OCI-LY3 (cell line): ENCODE measurements at regions not wholly inside any gene's neighbourhood (a gene's known extent, or its start where the extent isn't known, plus 50 kb on each side); places are given as distances from the start of the nearest gene placed in this dataset.

Source experiments
- H2AFZ ChIP-seq: fragments of 200-600, 300-600 bp; shearing (Covaris generic); 2 replicates; pipeline ENCODE4 v1.6.0; 2014; ENCODE audit warnings: antibody characterized with exemption, low read depth, low read length
- H3K27ac ChIP-seq: fragments of 200-600, 300-600 bp; sonication (generic); 2 replicates; pipeline ENCODE4 v1.5.1; 2014; ENCODE audit warnings: mild to moderate bottlenecking, low read length, moderate library complexity, mixed read lengths
- H3K27me3 ChIP-seq: fragments of 200-600, 300-600 bp; sonication (generic); 2 replicates; pipeline ENCODE4 v1.6.1; 2014; ENCODE audit warnings: low read depth, low read length, mixed read lengths
- H3K36me3 ChIP-seq: fragments of 200-600, 300-600 bp; sonication (generic); replicated peaks from 2 replicates; pipeline ENCODE3; 2014; ENCODE audit warnings: low read depth, low read length, mixed read lengths
- H3K4me1 ChIP-seq: fragments of 300-600, 200-600 bp; sonication (generic); 2 replicates; pipeline ENCODE4 v1.6.1; 2014; ENCODE audit warnings: low read length, mixed read lengths
- H3K4me2 ChIP-seq: fragments of 200-600, 300-600 bp; sonication (generic); 2 replicates; pipeline ENCODE4 v1.6.1; 2014; ENCODE audit warnings: low read length, mixed read lengths
- H3K4me3 ChIP-seq: fragments of 300-600, 200-600 bp; sonication (generic); 2 replicates; pipeline ENCODE4 v1.5.1; 2014; ENCODE audit warnings: antibody characterized with exemption, mild to moderate bottlenecking, low read length, moderate library complexity
- H3K79me2 ChIP-seq: fragments of 300-600, 200-600 bp; shearing (Covaris generic); 2 replicates; pipeline ENCODE4 v1.6.1; 2014; ENCODE audit warnings: mild to moderate bottlenecking, low read length, mixed read lengths
- H3K9ac ChIP-seq: fragments of 300-600, 200-600 bp; shearing (Covaris generic); 2 replicates; pipeline ENCODE4 v1.6.0; 2014; ENCODE audit warnings: mild to moderate bottlenecking, low read length, moderate library complexity
- H3K9me3 ChIP-seq: fragments of 200-600, 300-600 bp; shearing (Covaris generic); 2 replicates; pipeline ENCODE4 v1.6.1; 2014; ENCODE audit warnings: low read length, mixed read lengths; ENCODE audit not compliant: insufficient read depth
- H4K20me1 ChIP-seq: fragments of 200-600, 300-600 bp; sonication (generic); 2 replicates; pipeline ENCODE4 v1.6.1; 2016; ENCODE audit warnings: low read length, mixed read lengths; ENCODE audit not compliant: insufficient read depth
- CTCF ChIP-seq: fragments of 200-600, 300-600 bp; sonication (generic); IDR thresholded peaks from 2 replicates; pipeline ENCODE4 v1.5.1; 2014; ENCODE audit warnings: antibody characterized with exemption, low read length, low read depth
- EZH2phosphoT487 ChIP-seq: fragments of 200-600 bp; shearing (Covaris generic); IDR thresholded peaks from 2 replicates; pipeline ENCODE4 v1.6.1; 2018; ENCODE audit warnings: antibody characterized with exemption, mixed run types, low read depth

- H3K27me3 ChIP-seq = no peaks in the 10 kb centered on the region
- no peak overlapping the region for H3K9ac ChIP-seq
- no peaks in the 10 kb centered on the region for H3K36me3 ChIP-seq
- H4K20me1 ChIP-seq = no peaks in the 10 kb centered on the region
- H3K4me2 ChIP-seq = no peak overlapping the region
- no peak overlapping the region for H2AFZ ChIP-seq
- no peaks in the 10 kb centered on the region for H3K9me3 ChIP-seq
- H3K27ac ChIP-seq = no peak overlapping the region
- TF ChIP-seq EZH2phosphoT487 (no peak), CTCF (no peak)
- no peaks in the 10 kb centered on the region for H3K79me2 ChIP-seq
- no peaks in the 10 kb centered on the region for H3K4me1 ChIP-seq
- H3K4me3 ChIP-seq = no peak overlapping the region
Observed at GRCh38 chr16:55113210-55113609, 182.5 kb downstream of the IRX5 start.

GRCh38 chr16:55115506-55115905, 184.8 kb downstream of the IRX5 start:
- Histone ChIP-seq H3K36me3 (no peaks in the 10 kb centered on the region), H3K27ac (no peak overlapping the region), H3K4me2 (no peak overlapping the region), H2AFZ (no peak overlapping the region), H4K20me1 (no peaks in the 10 kb centered on the region), H3K4me3 (no peak overlapping the region), H3K9ac (no peak overlapping the region), H3K27me3 (no peaks in the 10 kb centered on the region), H3K4me1 (no peaks in the 10 kb centered on the region), H3K9me3 (no peaks in the 10 kb centered on the region), H3K79me2 (no peaks in the 10 kb centered on the region)
- no peak for TF ChIP-seq EZH2phosphoT487
- TF ChIP-seq CTCF = no peak

GRCh38 chr16:55116165-55116920, 185.7 kb downstream of the IRX5 start:
- no peaks in the 10 kb centered on the region for H3K27me3 ChIP-seq
- H4K20me1 ChIP-seq = no peaks in the 10 kb centered on the region
- no peak overlapping the region for H3K27ac ChIP-seq
- H3K9ac ChIP-seq = no peak overlapping the region
- TF ChIP-seq EZH2phosphoT487 (no peak), CTCF (no peak)
- H3K4me1 ChIP-seq = no peaks in the 10 kb centered on the region
- H3K36me3 ChIP-seq = no peaks in the 10 kb centered on the region
- no peak overlapping the region for H3K4me3 ChIP-seq
- H3K79me2 ChIP-seq = no peaks in the 10 kb centered on the region
- H3K4me2 ChIP-seq = no peak overlapping the region
- no peak overlapping the region for H2AFZ ChIP-seq
- H3K9me3 ChIP-seq = no peaks in the 10 kb centered on the region

GRCh38 chr16:55118701-55119260, 188.1 kb downstream of the IRX5 start:
- Histone ChIP-seq H3K4me2 (no peak overlapping the region), H2AFZ (no peak overlapping the region), H3K9me3 (no peaks in the 10 kb centered on the region), H3K36me3 (no peaks in the 10 kb centered on the region), H3K27ac (no peak overlapping the region), H3K4me1 (no peaks in the 10 kb centered on the region), H3K4me3 (no peak overlapping the region), H3K9ac (no peak overlapping the region), H3K79me2 (no peaks in the 10 kb centered on the region), H3K27me3 (no peaks in the 10 kb centered on the region), H4K20me1 (no peaks in the 10 kb centered on the region)
- TF ChIP-seq CTCF (no peak), EZH2phosphoT487 (no peak)
